ENCODE measurements at regions not wholly inside any gene's neighbourhood (a gene's known extent, or its start where the extent isn't known, plus 50 kb on each side); places are given as distances from the start of the nearest gene placed in this dataset.

- no peak for TF ChIP-seq CTCF (IDR thresholded peaks at IDR 0.05; ENCODE audit: poor library complexity, severe bottlenecking)
- TF ChIP-seq EP300 (conservative IDR thresholded peaks at IDR 0.05; ENCODE audit: poor library complexity, severe bottlenecking) = no peak
- no peak for TF ChIP-seq EZH2 (IDR thresholded peaks at IDR 0.05; ENCODE audit: borderline replicate concordance, insufficient read depth, low read length, poor library complexity, severe bottlenecking)
- no peak for TF ChIP-seq REST (IDR thresholded peaks at IDR 0.05; ENCODE audit: borderline replicate concordance)
- TF ChIP-seq POLR2AphosphoS5 (IDR thresholded peaks at IDR 0.05) = no peak
Measured at GRCh38 chr7:153188630-153189029, 429.1 kb downstream of the ACTR3B start.
